Activated B cell treated with CpG ODN at 0.5 μM for 24 hours (primary cell): ENCODE measurements at regions not wholly inside any gene's neighbourhood (a gene's known extent, or its start where the extent isn't known, plus 50 kb on each side); places are given as distances from the start of the nearest gene placed in this dataset.

Experiments
- ATAC-seq: fragments of 200-7000 bp; cut with Tn5 transposase; one replicate; pipeline ENCODE4 v1.10.0; 2021; ENCODE audit warnings: low read depth, mild to moderate bottlenecking, moderate library complexity
- CTCF ChIA-PET: fragments of 350-600 bp; sonication (Branson Sonifier 250); formaldehyde crosslinking; loops from one replicate; lab custom pipeline; 2021; ENCODE audit warnings: antibody characterized with exemption; lab: Charles Lee
- POLR2A ChIA-PET: fragments of 350-600 bp; sonication (Branson Sonifier 250); formaldehyde crosslinking; loops from one replicate; lab custom pipeline; 2021; ENCODE audit warnings: antibody characterized with exemption; lab: Charles Lee
- DNase-seq: peaks from one replicate; pipeline ENCODE4 v3.0.0; 2022
- H3K27ac Mint-ChIP-seq: one replicate; pipeline ENCODE4 v1.8.0; 2020; ENCODE audit warnings: mixed read lengths
- H3K27me3 Mint-ChIP-seq: one replicate; pipeline ENCODE4 v1.8.0; 2021; ENCODE audit warnings: mixed read lengths
- H3K36me3 Mint-ChIP-seq: one replicate; pipeline ENCODE4 v1.8.0; 2021; ENCODE audit warnings: low read depth, mixed read lengths
- H3K4me1 Mint-ChIP-seq: one replicate; pipeline ENCODE4 v1.8.0; 2021; ENCODE audit warnings: mixed read lengths
- H3K4me3 Mint-ChIP-seq: one replicate; pipeline ENCODE4 v1.8.0; 2020; ENCODE audit warnings: mild to moderate bottlenecking, mixed read lengths
- H3K9me3 Mint-ChIP-seq: one replicate; pipeline ENCODE4 v1.8.0; 2020; ENCODE audit warnings: mixed read lengths
- CTCF ChIP-seq: fragments of 200-600 bp; IDR thresholded peaks from one replicate; pipeline ENCODE4 v1.8.0; 2022; ENCODE audit warnings: antibody characterized with exemption, mild to moderate bottlenecking
- intact Hi-C: fragments of 100-400 bp; cut with micrococcal nuclease; formaldehyde crosslinking; loops from one replicate; pipeline ENCODE4 v1.15.1; 2024

- H3K27ac Mint-ChIP-seq = no peak overlapping the region
- H3K9me3 Mint-ChIP-seq = no peaks in the 10 kb centered on the region
- no peak for TF ChIP-seq CTCF
- ATAC-seq (no peak), DNase-seq (no peak)
- no peaks in the 10 kb centered on the region for H3K4me1 Mint-ChIP-seq
- intact Hi-C loops = no loop called here
- ChIA-PET POLR2A (no interaction called here), CTCF (no interaction called here)
- peaks cover 7% of the 10 kb centered on the region for H3K27me3 Mint-ChIP-seq
- H3K36me3 Mint-ChIP-seq = no peaks in the 10 kb centered on the region
- H3K4me3 Mint-ChIP-seq = no peak overlapping the region
Measured at GRCh38 chr1:4171480-4172450, 271.7 kb upstream of the C1orf174 start.

GRCh38 chr1:4172644-4173599 lies 272.9 kb upstream of the C1orf174 start:
- ChIA-PET CTCF (no interaction called here), POLR2A (no interaction called here)
- intact Hi-C loops = no loop called here
- DNase-seq (no peak), ATAC-seq (no peak)
- no peaks in the 10 kb centered on the region for H3K9me3 Mint-ChIP-seq
- no peak overlapping the region for H3K4me3 Mint-ChIP-seq
- no peaks in the 10 kb centered on the region for H3K4me1 Mint-ChIP-seq
- H3K27ac Mint-ChIP-seq = no peak overlapping the region
- peaks cover 3% of the 10 kb centered on the region for H3K27me3 Mint-ChIP-seq
- no peak for TF ChIP-seq CTCF
- H3K36me3 Mint-ChIP-seq = no peaks in the 10 kb centered on the region

GRCh38 chr1:4173731-4174130 lies 273.7 kb upstream of the C1orf174 start:
- ChIA-PET POLR2A (no interaction called here), CTCF (no interaction called here)
- Mint-ChIP-seq H3K4me1 (no peaks in the 10 kb centered on the region), H3K27me3 (peaks cover 3% of the 10 kb centered on the region), H3K9me3 (no peaks in the 10 kb centered on the region), H3K4me3 (no peak overlapping the region), H3K36me3 (no peaks in the 10 kb centered on the region), H3K27ac (no peak overlapping the region)
- TF ChIP-seq CTCF = no peak
- ATAC-seq (no peak), DNase-seq (no peak)
- intact Hi-C loops = no loop called here

- intact Hi-C loops = no loop called here
- ChIA-PET CTCF (no interaction called here), POLR2A (no interaction called here)
- Mint-ChIP-seq H3K9me3 (no peaks in the 10 kb centered on the region), H3K4me3 (no peak overlapping the region), H3K36me3 (no peaks in the 10 kb centered on the region), H3K4me1 (no peaks in the 10 kb centered on the region), H3K27ac (no peak overlapping the region), H3K27me3 (peaks cover 3% of the 10 kb centered on the region)
- ATAC-seq (no peak), DNase-seq (no peak)
- TF ChIP-seq CTCF = no peak
Measured at GRCh38 chr1:4174291-4175200, 274.5 kb upstream of the C1orf174 start.
